Common myeloid progenitor, CD34-positive (primary cell): ENCODE measurements at regions not wholly inside any gene's neighbourhood (a gene's known extent, or its start where the extent isn't known, plus 50 kb on each side); places are given as distances from the start of the nearest gene placed in this dataset.

Source experiments
- CTCF ChIA-PET: fragments of 350-600 bp; sonication (Branson Sonifier 250); formaldehyde crosslinking; loops from one replicate; lab custom pipeline; 2021; ENCODE audit warnings: antibody characterized with exemption; lab: Charles Lee
- POLR2A ChIA-PET: fragments of 350-600 bp; sonication (Branson Sonifier 250); formaldehyde crosslinking; loops from one replicate; lab custom pipeline; 2021; ENCODE audit warnings: antibody characterized with exemption; lab: Charles Lee
- DNase-seq, 3 donors: peaks; one replicate each; pipeline versions ENCODE4 v3.0.0 to v3.0.0-alpha.2; 2013
- H3K27ac ChIP-seq, 2 experiments: 1 replicate in 1 of 2; 2 replicates in 1 of 2; pipeline ENCODE4 v1.7.0; 2013; ENCODE audit warnings: inconsistent platforms in 2 of 2, low read length in 2 of 2, mild to moderate bottlenecking in 2 of 2, low read depth in 1 of 2, moderate library complexity in 1 of 2; ENCODE audit not compliant: severe bottlenecking in 2 of 2, insufficient read depth in 1 of 2, poor library complexity in 1 of 2
- H3K27me3 ChIP-seq, 5 experiments: replicated peaks in 2 of 5; 1 replicate in 3 of 5; 2 replicates in 2 of 5; pipeline versions ENCODE4 v1.6.1 to v1.7.0; 2013; ENCODE audit warnings: low read length in 4 of 5, mild to moderate bottlenecking in 2 of 5, moderate library complexity in 2 of 5, inconsistent platforms in 1 of 5; ENCODE audit not compliant: insufficient read depth in 5 of 5, control insufficient read depth in 4 of 5
- H3K36me3 ChIP-seq, 4 experiments: 1 replicate in 2 of 4; 2 replicates in 2 of 4; pipeline versions ENCODE4 v1.6.1 to v1.7.0; 2013; ENCODE audit warnings: low read length in 3 of 4, control low read depth in 1 of 4, mild to moderate bottlenecking in 1 of 4; ENCODE audit not compliant: control insufficient read depth in 4 of 4, insufficient read depth in 4 of 4
- H3K4me1 ChIP-seq, 4 experiments: 1 replicate in 3 of 4; 2 replicates in 1 of 4; pipeline versions ENCODE4 v1.6.1 to v1.7.1; 2013; ENCODE audit warnings: low read length in 3 of 4, mild to moderate bottlenecking in 3 of 4, control low read depth in 1 of 4, inconsistent platforms in 1 of 4, moderate library complexity in 1 of 4; ENCODE audit not compliant: control insufficient read depth in 4 of 4, insufficient read depth in 4 of 4; ENCODE audit errors: control extremely low read depth in 1 of 4
- H3K4me3 ChIP-seq, 7 experiments: 1 replicate in 4 of 7; 2 replicates in 3 of 7; pipeline versions ENCODE4 v1.5.1 to v1.7.0; 2013; ENCODE audit warnings: mild to moderate bottlenecking in 7 of 7, low read length in 6 of 7, moderate library complexity in 6 of 7, inconsistent platforms in 2 of 7, low read depth in 2 of 7, control low read depth in 1 of 7; ENCODE audit not compliant: insufficient read depth in 4 of 7, control insufficient read depth in 1 of 7; ENCODE audit errors: extremely low read depth in 1 of 7
- H3K9me3 ChIP-seq, 5 experiments: 1 replicate in 4 of 5; 2 replicates in 1 of 5; pipeline versions ENCODE4 v1.6.1 to v1.7.1; 2013; ENCODE audit warnings: low read length in 4 of 5, mild to moderate bottlenecking in 2 of 5, inconsistent platforms in 1 of 5, low read depth in 1 of 5, moderate library complexity in 1 of 5; ENCODE audit not compliant: control insufficient read depth in 4 of 5, insufficient read depth in 2 of 5; ENCODE audit errors: control extremely low read depth in 1 of 5
- WGBS: methylation state at CpG from one replicate; pipeline ENCODE4 v1.1.5; 2013; ENCODE audit not compliant: insufficient coverage; 5-methylcytosine and 5-hydroxymethylcytosine counted together

- Histone ChIP-seq H3K36me3 (no peaks in the 10 kb centered on the region), H3K4me3 (no peak overlapping the region), H3K27me3 (no peaks in the 10 kb centered on the region), H3K27ac (no peak overlapping the region), H3K9me3 (no peaks in the 10 kb centered on the region), H3K4me1 (peaks cover 0 to 12% (median 4%) of the 10 kb centered on the region in 4 experiments)
- ChIA-PET CTCF (no interaction called here), POLR2A (no interaction called here)
- WGBS: 0% methylated on average over 1 of the region's 4 CpGs
- DNase-seq: peak in 2 of 3 donors; percentile 60 to 64
Measured at GRCh38 chr4:112931001-112931400, 118.5 kb upstream of the ANK2 start.

- Histone ChIP-seq H3K27me3 (no peaks in the 10 kb centered on the region), H3K4me1 (peaks cover 0 to 12% (median 4%) of the 10 kb centered on the region in 4 experiments), H3K36me3 (no peaks in the 10 kb centered on the region), H3K27ac (no peak overlapping the region), H3K4me3 (no peak overlapping the region), H3K9me3 (no peaks in the 10 kb centered on the region)
- POLR2A ChIA-PET: no interaction called here
- DNase-seq: no peak
- 97% methylated on average over 4 of the region's 5 CpGs for WGBS
- CTCF ChIA-PET: no interaction called here
Measured at GRCh38 chr4:112933790-112934189, 115.7 kb upstream of the ANK2 start.

DNA sequence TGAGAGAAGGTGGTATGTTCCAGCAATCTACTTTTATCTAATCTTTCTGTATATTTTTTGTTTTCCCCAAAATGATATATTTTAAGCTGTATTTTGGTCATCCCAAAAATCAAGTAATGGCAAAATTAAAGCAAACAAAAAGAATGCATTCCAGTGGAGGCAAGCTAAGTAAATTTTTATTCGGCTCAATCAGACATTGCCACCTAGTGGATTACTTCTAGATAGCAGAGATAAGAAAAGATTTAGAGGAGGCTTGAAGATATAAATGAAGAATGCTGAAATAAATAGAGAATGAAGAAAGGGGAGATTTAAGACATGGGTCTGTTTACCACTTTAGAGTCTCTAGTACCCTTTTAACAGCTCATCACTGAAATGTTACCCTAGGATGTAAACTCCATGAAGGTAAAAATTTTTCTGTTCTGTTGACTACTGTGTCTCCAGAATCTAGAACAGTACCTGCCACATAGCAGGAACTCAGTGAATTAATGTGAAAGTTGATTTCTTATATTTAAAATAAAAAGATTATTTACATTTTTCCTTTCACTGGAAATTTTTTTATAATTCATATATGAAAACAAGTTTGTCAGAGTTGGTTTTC, 110.9 kb upstream of the ANK2 start:
- no peaks in the 10 kb centered on the region for H3K36me3 ChIP-seq
- no peaks in the 10 kb centered on the region for H3K9me3 ChIP-seq
- CTCF ChIA-PET: interaction anchor here (0.6 to 2.3 kb wide), 11 partner anchors 10 to 183 kb away, joined by 3 to 8 read pairs (median 4); no protein-coding TSS in a partner anchor
- peak; percentile 27 to 56 (median 47) for DNase-seq
- POLR2A ChIA-PET: no interaction called here
- 17% methylated on average over 1 of the region's 1 CpG for WGBS
- H3K4me3 ChIP-seq: no peak overlapping the region
- H3K27ac ChIP-seq: no peak overlapping the region
- H3K27me3 ChIP-seq: peaks cover 0 to 13% (median 4%) of the 10 kb centered on the region in 5 experiments
- no peaks in the 10 kb centered on the region for H3K4me1 ChIP-seq

GRCh38 chr4:112939901-112940300, 109.6 kb upstream of the ANK2 start:
- DNase-seq: no peak
- H3K9me3 ChIP-seq: no peaks in the 10 kb centered on the region
- POLR2A ChIA-PET: no interaction called here
- no peaks in the 10 kb centered on the region for H3K36me3 ChIP-seq
- H3K4me1 ChIP-seq: no peaks in the 10 kb centered on the region
- CTCF ChIA-PET: interaction anchor here (0.7 to 2.3 kb wide), 6 partner anchors 9 to 177 kb away, joined by 3 to 5 read pairs (median 4); no protein-coding TSS in a partner anchor
- no peak overlapping the region for H3K27ac ChIP-seq
- peaks cover 0 to 16% (median 4%) of the 10 kb centered on the region in 5 experiments for H3K27me3 ChIP-seq
- H3K4me3 ChIP-seq: no peak overlapping the region
- WGBS: no CpG with 5 or more reads among the region's 4 CpGs

DNA sequence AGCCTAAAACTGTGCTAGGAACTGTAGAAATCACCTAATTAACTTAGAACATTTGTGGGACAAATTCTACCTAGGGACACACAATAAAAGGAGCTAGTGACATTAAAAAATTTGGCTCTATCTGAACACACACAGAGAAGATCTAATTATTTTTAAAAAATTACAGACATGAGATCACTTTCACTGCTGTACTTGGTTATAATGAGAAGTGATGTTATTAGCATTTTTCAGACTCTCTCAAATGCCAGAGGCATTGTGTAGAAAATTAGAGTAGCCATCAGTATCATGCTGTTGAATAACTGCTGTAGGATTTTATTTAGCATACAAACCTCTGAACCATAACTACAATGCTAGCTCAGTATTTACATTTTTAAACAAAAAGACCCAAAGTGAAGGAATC, 109.1 kb upstream of the ANK2 start:
- Histone ChIP-seq H3K9me3 (no peaks in the 10 kb centered on the region), H3K27ac (no peak overlapping the region), H3K4me1 (no peaks in the 10 kb centered on the region), H3K4me3 (no peak overlapping the region), H3K36me3 (no peaks in the 10 kb centered on the region), H3K27me3 (peaks cover 0 to 17% (median 4%) of the 10 kb centered on the region in 5 experiments)
- POLR2A ChIA-PET: no interaction called here
- no peak for DNase-seq
- CTCF ChIA-PET: interaction anchor here (0.7 to 1.7 kb wide), 3 partner anchors 8 to 175 kb away, joined by 3 to 4 read pairs (median 4); no protein-coding TSS in a partner anchor

GRCh38 chr4:112942077-112942476, 107.4 kb upstream of the ANK2 start:
- Histone ChIP-seq H3K27ac (no peak overlapping the region), H3K4me1 (no peaks in the 10 kb centered on the region), H3K9me3 (no peaks in the 10 kb centered on the region), H3K27me3 (peaks cover 4 to 23% (median 6%) of the 10 kb centered on the region in 5 experiments), H3K4me3 (no peak overlapping the region), H3K36me3 (no peaks in the 10 kb centered on the region)
- no peak for DNase-seq
- POLR2A ChIA-PET: no interaction called here
- 50% methylated on average over 1 of the region's 2 CpGs for WGBS
- CTCF ChIA-PET: interaction anchor here (1.4 kb wide), 1 partner anchor 10 kb away, joined by 10 read pairs; no protein-coding TSS in a partner anchor

- POLR2A ChIA-PET: no interaction called here
- WGBS: 86% methylated on average over 1 of the region's 2 CpGs
- Histone ChIP-seq H3K4me1 (no peaks in the 10 kb centered on the region), H3K4me3 (no peak overlapping the region), H3K9me3 (no peaks in the 10 kb centered on the region), H3K36me3 (no peaks in the 10 kb centered on the region), H3K27me3 (peaks cover 4 to 23% (median 6%) of the 10 kb centered on the region in 5 experiments), H3K27ac (no peak overlapping the region)
- no peak for DNase-seq
- CTCF ChIA-PET: interaction anchor here (1.4 kb wide), 1 partner anchor 9 kb away, joined by 10 read pairs; no protein-coding TSS in a partner anchor
Measured at GRCh38 chr4:112942997-112943396, 106.5 kb upstream of the ANK2 start.
